ENCODE measurements at regions not wholly inside any gene's neighbourhood (a gene's known extent, or its start where the extent isn't known, plus 50 kb on each side); places are given as distances from the start of the nearest gene placed in this dataset.

DNA sequence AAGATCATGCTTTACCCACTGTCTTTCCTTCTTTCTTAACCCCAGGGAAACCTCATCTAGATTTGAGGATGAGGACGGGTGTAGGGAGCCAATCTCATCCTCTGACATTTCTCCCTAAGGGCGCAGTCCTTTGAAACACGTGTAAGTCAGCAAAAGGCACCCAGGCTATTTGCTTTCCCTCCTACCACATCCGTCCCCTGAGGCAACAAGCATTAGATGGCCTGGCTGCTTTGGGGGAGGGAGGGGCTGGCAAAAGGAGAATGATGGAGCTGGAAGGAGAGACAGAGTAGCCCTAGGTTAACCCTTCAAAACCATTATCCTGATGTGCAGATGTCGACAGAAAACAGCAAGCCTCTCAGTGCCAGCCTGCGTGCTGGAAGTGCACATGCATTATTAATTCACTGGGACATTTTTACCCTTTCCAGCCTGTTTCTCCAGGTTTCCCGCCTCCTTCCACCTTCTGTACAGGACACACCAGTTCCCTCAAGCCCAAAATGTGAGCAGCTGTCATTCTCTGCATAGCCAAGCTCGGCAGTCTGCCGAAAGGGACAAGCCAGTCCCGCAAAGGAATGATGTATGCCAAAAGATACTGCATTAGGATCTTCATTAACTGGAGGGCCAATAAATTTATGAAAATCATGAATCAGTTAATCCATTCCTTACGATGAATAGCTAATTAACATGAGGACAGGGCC is 547.2 kb downstream of the CD83 start:
- DNase-seq = peak; percentile 66
- TF ChIP-seq, protein P1, sequence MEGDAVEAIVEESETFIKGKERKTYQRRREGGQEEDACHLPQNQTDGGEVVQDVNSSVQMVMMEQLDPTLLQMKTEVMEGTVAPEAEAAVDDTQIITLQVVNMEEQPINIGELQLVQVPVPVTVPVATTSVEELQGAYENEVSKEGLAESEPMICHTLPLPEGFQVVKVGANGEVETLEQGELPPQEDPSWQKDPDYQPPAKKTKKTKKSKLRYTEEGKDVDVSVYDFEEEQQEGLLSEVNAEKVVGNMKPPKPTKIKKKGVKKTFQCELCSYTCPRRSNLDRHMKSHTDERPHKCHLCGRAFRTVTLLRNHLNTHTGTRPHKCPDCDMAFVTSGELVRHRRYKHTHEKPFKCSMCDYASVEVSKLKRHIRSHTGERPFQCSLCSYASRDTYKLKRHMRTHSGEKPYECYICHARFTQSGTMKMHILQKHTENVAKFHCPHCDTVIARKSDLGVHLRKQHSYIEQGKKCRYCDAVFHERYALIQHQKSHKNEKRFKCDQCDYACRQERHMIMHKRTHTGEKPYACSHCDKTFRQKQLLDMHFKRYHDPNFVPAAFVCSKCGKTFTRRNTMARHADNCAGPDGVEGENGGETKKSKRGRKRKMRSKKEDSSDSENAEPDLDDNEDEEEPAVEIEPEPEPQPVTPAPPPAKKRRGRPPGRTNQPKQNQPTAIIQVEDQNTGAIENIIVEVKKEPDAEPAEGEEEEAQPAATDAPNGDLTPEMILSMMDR (IDR thresholded peaks at IDR 0.05; ENCODE audit: partially characterized antibody, unreplicated experiment) = no peak
- no peaks in the 10 kb centered on the region for H3K36me3 Mint-ChIP-seq (ENCODE audit: unreplicated experiment)
- peaks cover 16% of the 10 kb centered on the region for H3K4me1 Mint-ChIP-seq (ENCODE audit: low read depth, unreplicated experiment)
- H3K27ac Mint-ChIP-seq (ENCODE audit: unreplicated experiment) = peak overlapping the region; percentile 59
- H3K27me3 Mint-ChIP-seq (ENCODE audit: unreplicated experiment) = peaks cover 9% of the 10 kb centered on the region
- peaks cover 12% of the 10 kb centered on the region for H3K9me3 Mint-ChIP-seq (ENCODE audit: unreplicated experiment)
- H3K4me3 Mint-ChIP-seq (ENCODE audit: unreplicated experiment) = peak overlapping the region; percentile 50

DNA sequence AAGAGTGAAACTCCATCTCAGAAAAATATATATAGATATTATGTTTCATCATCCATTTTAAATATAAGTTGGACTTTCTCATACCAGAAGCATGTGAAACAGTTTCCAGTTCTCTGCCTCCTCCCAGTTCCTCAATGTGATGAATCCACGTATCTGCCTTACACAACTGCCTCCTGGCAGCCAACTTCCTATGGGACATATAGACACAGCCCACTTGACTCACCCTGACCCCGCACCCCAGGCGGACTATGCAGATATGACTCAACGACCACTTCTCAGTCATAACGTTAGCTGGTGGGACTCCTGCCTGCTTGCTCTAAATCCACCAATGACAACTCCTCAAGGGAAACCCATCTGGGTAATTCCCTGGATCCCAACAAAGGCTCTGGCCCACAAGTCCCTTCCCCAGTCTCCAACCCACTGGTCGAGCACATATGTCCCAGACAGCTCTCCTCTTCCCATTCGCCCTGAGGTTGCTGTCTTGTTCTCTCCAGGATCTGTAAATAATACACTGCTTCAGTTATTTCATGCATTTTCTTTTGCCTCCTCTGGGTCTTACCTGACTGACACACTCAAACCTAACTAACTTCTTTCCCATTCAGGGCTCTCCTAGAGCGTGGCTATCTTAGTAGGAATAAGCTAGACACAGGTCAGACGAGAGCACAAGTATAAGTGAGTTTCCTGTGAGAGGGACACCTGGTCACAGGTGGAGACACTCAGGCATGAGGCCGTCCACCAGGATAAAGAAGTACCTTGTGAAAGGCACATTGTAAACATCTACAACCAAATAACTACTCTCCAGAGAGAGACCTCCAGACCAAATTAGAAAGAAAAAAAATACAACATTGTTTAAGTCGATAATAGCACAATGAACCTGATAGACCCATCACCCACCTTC is 548.5 kb downstream of the CD83 start:
- no peak for DNase-seq
- Mint-ChIP-seq H3K4me3 (ENCODE audit: unreplicated experiment) (peak overlapping the region; percentile 39), H3K27me3 (ENCODE audit: unreplicated experiment) (peaks cover 9% of the 10 kb centered on the region), H3K27ac (ENCODE audit: unreplicated experiment) (no peak overlapping the region), H3K9me3 (ENCODE audit: unreplicated experiment) (peaks cover 13% of the 10 kb centered on the region), H3K36me3 (ENCODE audit: unreplicated experiment) (no peaks in the 10 kb centered on the region), H3K4me1 (ENCODE audit: low read depth, unreplicated experiment) (peaks cover 17% of the 10 kb centered on the region)
- TF ChIP-seq, protein P1 (IDR thresholded peaks at IDR 0.05; ENCODE audit: partially characterized antibody, unreplicated experiment) = no peak

DNA sequence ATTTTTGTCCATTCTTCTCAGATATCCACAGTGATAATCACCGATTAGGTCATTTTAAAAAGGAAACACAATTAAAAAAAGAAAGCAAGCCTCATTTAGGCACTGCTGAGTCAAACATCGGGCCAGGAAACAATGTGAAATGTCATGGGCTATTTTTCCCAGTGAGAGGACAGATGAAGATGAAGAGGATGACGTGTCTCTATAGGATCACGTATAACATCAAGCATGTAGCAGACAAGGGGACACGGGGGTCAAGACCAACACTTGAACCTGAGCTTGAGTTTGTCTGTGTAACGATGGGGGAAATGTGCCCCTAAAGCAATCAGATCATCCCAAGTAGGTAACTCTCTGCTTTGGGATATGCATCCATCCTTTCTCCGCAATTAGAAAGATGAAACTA is 553.2 kb downstream of the CD83 start:
- H3K4me3 Mint-ChIP-seq (ENCODE audit: unreplicated experiment) = no peak overlapping the region
- TF ChIP-seq, protein P1 (IDR thresholded peaks at IDR 0.05; ENCODE audit: partially characterized antibody, unreplicated experiment) = no peak
- peaks cover 4% of the 10 kb centered on the region for H3K27me3 Mint-ChIP-seq (ENCODE audit: unreplicated experiment)
- peaks cover 4% of the 10 kb centered on the region for H3K9me3 Mint-ChIP-seq (ENCODE audit: unreplicated experiment)
- no peak for DNase-seq
- no peaks in the 10 kb centered on the region for H3K36me3 Mint-ChIP-seq (ENCODE audit: unreplicated experiment)
- H3K4me1 Mint-ChIP-seq (ENCODE audit: low read depth, unreplicated experiment) = peaks cover 14% of the 10 kb centered on the region
- no peak overlapping the region for H3K27ac Mint-ChIP-seq (ENCODE audit: unreplicated experiment)

DNA sequence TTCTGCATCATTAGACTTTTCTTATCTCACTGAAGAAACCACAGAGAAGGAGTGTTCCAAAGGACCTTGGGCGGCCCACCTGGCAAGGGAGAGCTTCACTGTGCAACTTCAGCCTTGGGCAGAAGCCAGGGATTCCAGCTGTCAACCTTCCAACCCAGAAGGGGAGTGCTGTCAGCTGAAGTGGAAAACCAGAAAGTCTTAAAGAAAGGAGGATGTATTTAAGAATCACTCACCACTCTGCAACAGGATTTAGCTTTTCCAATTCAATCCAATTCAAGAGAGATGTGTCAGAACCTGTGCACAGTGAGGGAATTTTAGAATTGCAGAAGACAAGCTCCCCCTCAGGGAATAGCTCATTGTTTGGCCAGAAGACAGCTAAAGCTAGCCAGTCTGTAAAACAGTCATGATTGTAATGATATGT is 553.7 kb downstream of the CD83 start:
- TF ChIP-seq, protein P1 (IDR thresholded peaks at IDR 0.05; ENCODE audit: partially characterized antibody, unreplicated experiment) = no peak
- no peak for DNase-seq
- no peak overlapping the region for H3K4me3 Mint-ChIP-seq (ENCODE audit: unreplicated experiment)
- no peaks in the 10 kb centered on the region for H3K36me3 Mint-ChIP-seq (ENCODE audit: unreplicated experiment)
- H3K27ac Mint-ChIP-seq (ENCODE audit: unreplicated experiment) = no peak overlapping the region
- peaks cover 4% of the 10 kb centered on the region for H3K27me3 Mint-ChIP-seq (ENCODE audit: unreplicated experiment)
- H3K9me3 Mint-ChIP-seq (ENCODE audit: unreplicated experiment) = peaks cover 3% of the 10 kb centered on the region
- H3K4me1 Mint-ChIP-seq (ENCODE audit: low read depth, unreplicated experiment) = peaks cover 9% of the 10 kb centered on the region

DNA sequence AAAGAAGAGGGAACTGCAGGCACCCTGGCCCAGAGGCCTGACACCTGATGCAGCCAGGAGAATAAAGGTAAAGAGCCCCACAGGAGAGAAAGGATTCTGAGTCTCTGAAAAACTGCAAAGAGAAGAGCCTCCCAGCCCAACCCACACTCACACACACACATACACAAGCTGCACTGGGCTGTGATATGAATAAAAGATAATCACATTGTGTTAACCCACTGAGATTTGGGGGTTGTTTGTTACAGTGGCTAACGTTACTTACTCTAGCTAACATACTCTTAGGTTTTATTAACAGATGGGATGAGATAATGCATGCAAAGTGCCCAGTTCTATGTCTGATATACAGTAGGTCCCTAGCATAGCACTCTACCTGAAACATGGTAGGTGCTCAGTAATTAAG is 554.4 kb downstream of the CD83 start:
- H3K9me3 Mint-ChIP-seq (ENCODE audit: unreplicated experiment) = peaks cover 2% of the 10 kb centered on the region
- peaks cover 4% of the 10 kb centered on the region for H3K27me3 Mint-ChIP-seq (ENCODE audit: unreplicated experiment)
- no peak overlapping the region for H3K27ac Mint-ChIP-seq (ENCODE audit: unreplicated experiment)
- no peak overlapping the region for H3K4me3 Mint-ChIP-seq (ENCODE audit: unreplicated experiment)
- TF ChIP-seq, protein P1 (IDR thresholded peaks at IDR 0.05; ENCODE audit: partially characterized antibody, unreplicated experiment) = no peak
- peaks cover 6% of the 10 kb centered on the region for H3K4me1 Mint-ChIP-seq (ENCODE audit: low read depth, unreplicated experiment)
- no peak for DNase-seq
- H3K36me3 Mint-ChIP-seq (ENCODE audit: unreplicated experiment) = no peaks in the 10 kb centered on the region

All from glutamatergic neuron (in vitro differentiated cells).